SK-N-SH (cell line): ENCODE measurements at regions not wholly inside any gene's neighbourhood (a gene's known extent, or its start where the extent isn't known, plus 50 kb on each side); places are given as distances from the start of the nearest gene placed in this dataset.

Experiments
- CTCF ChIA-PET: fragments of 300-600, 350-600 bp; formaldehyde crosslinking; extraction: SDS; loops from one replicate; lab custom pipeline; 2021; lab: Yijun Ruan, JAX
- POLR2A ChIA-PET: fragments of 350-600 bp; sonication (Branson Sonifier 250); formaldehyde crosslinking; extraction: SDS; loops from one replicate; lab custom pipeline; 2020; ENCODE audit warnings: antibody characterized with exemption, inconsistent platforms; lab: Yijun Ruan, JAX
- DNase-seq: peaks from one replicate; pipeline ENCODE4 v3.0.0; 2012
- H2AFZ ChIP-seq: fragments of 200-600 bp; sonication (generic); 2 replicates; pipeline ENCODE4 v1.8.1; 2016; ENCODE audit warnings: antibody characterized with exemption, mild to moderate bottlenecking, low read depth
- H3F3A ChIP-seq: fragments of 200-600 bp; sonication (generic); replicated peaks from 2 replicates; pipeline ENCODE3; 2016; ENCODE audit warnings: antibody characterized with exemption, mild to moderate bottlenecking; ENCODE audit not compliant: insufficient read depth
- H3K27ac ChIP-seq, 2 experiments: fragments of 200-500 bp in 1 of 2; fragments of 200-600 bp in 1 of 2; sonication (Bioruptor generic) in 1 of 2; sonication (generic), shearing (Covaris generic) in 1 of 2; 2 replicates each; pipeline versions ENCODE4 v1.5.1 to v1.6.1; 2014 to 2016; ENCODE audit warnings: low read depth in 2 of 2, inconsistent platforms in 1 of 2, low read length in 1 of 2, mild to moderate bottlenecking in 1 of 2, mixed read lengths in 1 of 2
- H3K27me3 ChIP-seq: fragments of 200-600 bp; sonication (generic), shearing (Covaris generic); 2 replicates; pipeline ENCODE4 v1.6.1; 2016; ENCODE audit warnings: mixed run types; ENCODE audit not compliant: insufficient read depth
- H3K36me3 ChIP-seq, 2 experiments: fragments of 200-500 bp in 1 of 2; fragments of 200-600 bp in 1 of 2; sonication (Bioruptor generic) in 1 of 2; sonication (generic) in 1 of 2; replicated peaks in 1 of 2; 2 replicates each; pipeline versions ENCODE3 to v1.5.1; 2014 to 2016; ENCODE audit warnings: low read length in 1 of 2, mild to moderate bottlenecking in 1 of 2; ENCODE audit not compliant: insufficient read depth in 2 of 2, control insufficient read depth in 1 of 2
- H3K4me1 ChIP-seq, 2 experiments: fragments of 200-500 bp in 1 of 2; fragments of 200-600 bp in 1 of 2; sonication (Bioruptor generic) in 1 of 2; sonication (generic), shearing (Covaris generic) in 1 of 2; 2 replicates each; pipeline versions ENCODE4 v1.5.1 to v1.6.1; 2014 to 2016; ENCODE audit warnings: low read depth in 1 of 2, low read length in 1 of 2, mixed run types in 1 of 2; ENCODE audit not compliant: insufficient read depth in 2 of 2, control insufficient read depth in 1 of 2
- H3K4me2 ChIP-seq: fragments of 200-600 bp; sonication (generic), shearing (Covaris generic); 2 replicates; pipeline ENCODE4 v1.6.1; 2017; ENCODE audit warnings: mixed run types
- H3K4me3 ChIP-seq, 2 experiments: fragments of 200-500 bp in 1 of 2; fragments of 200-600 bp in 1 of 2; sonication (Bioruptor generic) in 1 of 2; sonication (generic), shearing (Covaris generic) in 1 of 2; 2 replicates each; pipeline versions ENCODE4 v1.5.1 to v1.8.1; 2014 to 2016; ENCODE audit warnings: low read depth in 2 of 2, inconsistent platforms in 1 of 2, low read length in 1 of 2, mild to moderate bottlenecking in 1 of 2, mixed read lengths in 1 of 2, moderate library complexity in 1 of 2
- H3K79me2 ChIP-seq: fragments of 200-600 bp; sonication (generic); 2 replicates; pipeline ENCODE4 v1.8.1; 2017; ENCODE audit warnings: mild to moderate bottlenecking; ENCODE audit not compliant: insufficient read depth
- H3K9ac ChIP-seq: fragments of 200-600 bp; sonication (generic); 2 replicates; pipeline ENCODE4 v1.6.1; 2017; ENCODE audit warnings: mixed run types
- H3K9me2 ChIP-seq: fragments of 200-600 bp; sonication (generic); 2 replicates; pipeline ENCODE4 v1.6.1; 2017; ENCODE audit warnings: mixed run types
- H3K9me3 ChIP-seq: fragments of 200-600 bp; sonication (generic); 2 replicates; pipeline ENCODE4 v1.6.1; 2017; ENCODE audit warnings: mixed run types, mild to moderate bottlenecking, moderate library complexity
- H4K20me1 ChIP-seq: fragments of 200-600 bp; sonication (generic); 2 replicates; pipeline ENCODE4 v1.6.1; 2017; ENCODE audit warnings: mild to moderate bottlenecking, mixed run types; ENCODE audit not compliant: insufficient read depth
- ELF1 ChIP-seq: IDR thresholded peaks from 2 replicates; pipeline ENCODE4 v1.4.0; 2012
- EZH2phosphoT487 ChIP-seq: fragments of 200-600 bp; sonication (generic); IDR thresholded peaks from 2 replicates; pipeline ENCODE4 v1.6.1; 2017; ENCODE audit warnings: low read depth, mixed run types, mild to moderate bottlenecking, antibody characterized with exemption, moderate library complexity, borderline replicate concordance
- FOXJ3 ChIP-seq: sonication (generic); formaldehyde crosslinking; IDR thresholded peaks from 2 replicates; pipeline ENCODE4 v1.5.1; 2020; ENCODE audit warnings: mild to moderate bottlenecking, missing genetic modification reagents
- FOXM1 ChIP-seq: IDR thresholded peaks from 2 replicates; pipeline ENCODE4 v1.4.0; 2012; ENCODE audit warnings: low read depth, mild to moderate bottlenecking
- GABPA ChIP-seq: IDR thresholded peaks from 2 replicates; pipeline ENCODE4 v1.4.0; 2012; ENCODE audit warnings: low read depth, mild to moderate bottlenecking
- GATA2 ChIP-seq: sonication (generic); formaldehyde crosslinking; IDR thresholded peaks from 2 replicates; pipeline ENCODE4 v1.5.0; 2020; ENCODE audit warnings: mild to moderate bottlenecking, missing genetic modification reagents
- JUND ChIP-seq: IDR thresholded peaks from 2 replicates; pipeline ENCODE4 v1.4.0; 2012
- MXI1 ChIP-seq: IDR thresholded peaks from 2 replicates; pipeline ENCODE4 v1.6.1; 2012; ENCODE audit warnings: mild to moderate bottlenecking, low read depth, low read length, improper control_type of control experiment
- NFIC ChIP-seq: IDR thresholded peaks from 2 replicates; pipeline ENCODE4 v1.4.0; 2012; ENCODE audit warnings: borderline replicate concordance
- NRF1 ChIP-seq: IDR thresholded peaks from 2 replicates; pipeline ENCODE4 v1.6.1; 2012; ENCODE audit warnings: low read depth, mild to moderate bottlenecking, low read length
- PBX3 ChIP-seq: IDR thresholded peaks from 2 replicates; pipeline ENCODE4; 2012
- RAD21 ChIP-seq: IDR thresholded peaks from 2 replicates; pipeline ENCODE4 v1.6.1; 2012; ENCODE audit warnings: mild to moderate bottlenecking, low read length
- REST ChIP-seq: IDR thresholded peaks from 2 replicates; pipeline ENCODE4 v1.6.1; 2012; ENCODE audit warnings: mild to moderate bottlenecking, low read depth, low read length, moderate library complexity
- SMC3 ChIP-seq: IDR thresholded peaks from 2 replicates; pipeline ENCODE4 v1.6.1; 2012; ENCODE audit warnings: low read depth, low read length, improper control_type of control experiment
- TAF1 ChIP-seq: IDR thresholded peaks from 2 replicates; pipeline ENCODE4 v1.6.1; 2012; ENCODE audit warnings: low read depth, mild to moderate bottlenecking, low read length, moderate library complexity, borderline replicate concordance
- TCF12 ChIP-seq: IDR thresholded peaks from 2 replicates; pipeline ENCODE4 v1.4.0; 2012
- TEAD4 ChIP-seq: IDR thresholded peaks from 2 replicates; pipeline ENCODE4 v1.4.0; 2012; ENCODE audit warnings: mild to moderate bottlenecking, borderline replicate concordance; ENCODE audit not compliant: insufficient read depth
- WGBS: methylation state at CpG from one replicate; pipeline ENCODE4 v1.1.6; 2017; ENCODE audit warnings: low lambda C conversion rate; 5-methylcytosine and 5-hydroxymethylcytosine counted together
- TF ChIP-seq, protein P1 (sequence below): fragments of 200-600 bp; sonication (generic); IDR thresholded peaks from 2 replicates; pipeline ENCODE4 v1.6.1; 2017; ENCODE audit warnings: antibody characterized with exemption, mild to moderate bottlenecking, moderate library complexity
- TF ChIP-seq, protein P2 (sequence below): IDR thresholded peaks from 2 replicates; pipeline ENCODE4 v1.4.0; 2012; ENCODE audit warnings: low read depth, borderline replicate concordance

DNA sequence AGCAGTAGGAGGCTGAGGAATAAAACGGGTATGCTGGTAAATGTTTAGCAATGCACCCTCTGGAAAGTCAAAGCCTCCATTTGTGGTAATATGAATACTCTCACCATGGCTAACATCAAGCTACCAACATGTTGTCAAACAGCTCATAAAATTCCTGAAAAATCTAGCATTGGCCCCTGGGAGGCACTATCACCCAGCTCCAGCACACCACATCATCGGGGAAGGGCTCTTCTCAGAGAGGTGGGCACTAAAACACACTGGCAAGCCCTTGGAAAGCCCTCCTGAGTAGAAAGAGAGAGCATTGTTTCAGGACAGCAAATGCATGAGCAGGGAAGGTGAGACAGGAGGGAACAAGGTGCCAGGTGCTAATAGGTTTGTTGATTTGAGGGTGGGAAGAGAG, 53.9 kb upstream of the FLT1 start:
- Histone ChIP-seq H3K36me3 (no peaks in the 10 kb centered on the region), H3F3A (no peaks in the 10 kb centered on the region), H3K9me2 (no peaks in the 10 kb centered on the region), H3K9me3 (peaks cover under 1% of the 10 kb centered on the region; the same call in 1 of the 2 replicates), H4K20me1 (no peaks in the 10 kb centered on the region), H3K27me3 (0 out of 2 replicates have a peak, but pooled peaks cover 3% of the 10 kb centered on the region), H3K4me3 (no peak overlapping the region), H3K4me2 (no peak overlapping the region), H3K27ac (no peak overlapping the region), H3K4me1 (no peaks in the 10 kb centered on the region), H3K9ac (no peak overlapping the region), H2AFZ (no peak overlapping the region), H3K79me2 (no peaks in the 10 kb centered on the region)
- POLR2A ChIA-PET: no interaction called here
- TF ChIP-seq, protein P1, sequence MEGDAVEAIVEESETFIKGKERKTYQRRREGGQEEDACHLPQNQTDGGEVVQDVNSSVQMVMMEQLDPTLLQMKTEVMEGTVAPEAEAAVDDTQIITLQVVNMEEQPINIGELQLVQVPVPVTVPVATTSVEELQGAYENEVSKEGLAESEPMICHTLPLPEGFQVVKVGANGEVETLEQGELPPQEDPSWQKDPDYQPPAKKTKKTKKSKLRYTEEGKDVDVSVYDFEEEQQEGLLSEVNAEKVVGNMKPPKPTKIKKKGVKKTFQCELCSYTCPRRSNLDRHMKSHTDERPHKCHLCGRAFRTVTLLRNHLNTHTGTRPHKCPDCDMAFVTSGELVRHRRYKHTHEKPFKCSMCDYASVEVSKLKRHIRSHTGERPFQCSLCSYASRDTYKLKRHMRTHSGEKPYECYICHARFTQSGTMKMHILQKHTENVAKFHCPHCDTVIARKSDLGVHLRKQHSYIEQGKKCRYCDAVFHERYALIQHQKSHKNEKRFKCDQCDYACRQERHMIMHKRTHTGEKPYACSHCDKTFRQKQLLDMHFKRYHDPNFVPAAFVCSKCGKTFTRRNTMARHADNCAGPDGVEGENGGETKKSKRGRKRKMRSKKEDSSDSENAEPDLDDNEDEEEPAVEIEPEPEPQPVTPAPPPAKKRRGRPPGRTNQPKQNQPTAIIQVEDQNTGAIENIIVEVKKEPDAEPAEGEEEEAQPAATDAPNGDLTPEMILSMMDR: peak; percentile 28
- TF ChIP-seq RAD21 (peak; percentile 36), SMC3 (peak; percentile 24), NRF1 (no peak), TEAD4 (no peak), FOXM1 (no peak)
- CTCF ChIA-PET: no interaction called here
- no peak for DNase-seq
- WGBS: 10% methylated on average over 2 of the region's 2 CpGs

DNA sequence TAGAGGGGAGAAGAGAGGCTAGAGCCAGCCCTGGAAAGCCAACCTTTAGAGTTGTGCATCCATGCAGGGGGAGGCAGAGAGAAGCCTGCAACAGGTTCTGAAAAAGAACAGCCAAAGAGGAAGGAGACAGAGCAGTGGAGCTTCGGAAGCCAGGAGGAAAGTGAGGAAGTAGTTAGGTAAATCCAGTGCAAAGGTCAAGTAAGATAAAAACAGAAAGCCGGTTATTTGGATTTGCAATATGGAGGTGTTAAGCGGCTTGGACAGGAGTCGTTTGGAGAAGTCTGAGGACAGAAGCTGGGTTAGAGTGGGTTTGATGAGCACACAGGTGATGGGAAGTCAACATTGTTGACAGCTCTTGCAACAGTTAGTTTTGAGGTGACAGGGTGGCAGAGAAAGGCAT, 53.5 kb upstream of the FLT1 start:
- no peaks in the 10 kb centered on the region for H3K4me1 ChIP-seq
- 46% methylated on average over 4 of the region's 4 CpGs for WGBS
- H3K36me3 ChIP-seq: no peaks in the 10 kb centered on the region
- no peaks in the 10 kb centered on the region for H3F3A ChIP-seq
- H4K20me1 ChIP-seq: no peaks in the 10 kb centered on the region
- ChIA-PET CTCF (no interaction called here), POLR2A (no interaction called here)
- H2AFZ ChIP-seq: no peak overlapping the region
- H3K27me3 ChIP-seq: 0 out of 2 replicates have a peak, but pooled peaks cover 3% of the 10 kb centered on the region
- H3K27ac ChIP-seq: no peak overlapping the region
- no peaks in the 10 kb centered on the region for H3K79me2 ChIP-seq
- H3K4me2 ChIP-seq: no peak overlapping the region
- H3K9me3 ChIP-seq: peaks cover 4% of the 10 kb centered on the region; the same call in 1 of the 2 replicates
- H3K9me2 ChIP-seq: no peaks in the 10 kb centered on the region
- no peak overlapping the region for H3K9ac ChIP-seq
- no peak overlapping the region for H3K4me3 ChIP-seq
- DNase-seq: no peak
- TF ChIP-seq SMC3 (no peak), TEAD4 (no peak), RAD21 (no peak), TAF1 (no peak), GABPA (no peak), PBX3 (no peak), GATA2 (no peak), TCF12 (no peak), FOXJ3 (CRISPR knock-in tag) (no peak), MXI1 (no peak), REST (no peak), EZH2phosphoT487 (no peak), JUND (no peak), ELF1 (no peak), NFIC (no peak)
- TF ChIP-seq, protein P2, sequence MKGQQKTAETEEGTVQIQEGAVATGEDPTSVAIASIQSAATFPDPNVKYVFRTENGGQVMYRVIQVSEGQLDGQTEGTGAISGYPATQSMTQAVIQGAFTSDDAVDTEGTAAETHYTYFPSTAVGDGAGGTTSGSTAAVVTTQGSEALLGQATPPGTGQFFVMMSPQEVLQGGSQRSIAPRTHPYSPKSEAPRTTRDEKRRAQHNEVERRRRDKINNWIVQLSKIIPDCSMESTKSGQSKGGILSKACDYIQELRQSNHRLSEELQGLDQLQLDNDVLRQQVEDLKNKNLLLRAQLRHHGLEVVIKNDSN: no peak
- TF ChIP-seq, protein P1: no peak
